H1 (cell line): ENCODE measurements at regions not wholly inside any gene's neighbourhood (a gene's known extent, or its start where the extent isn't known, plus 50 kb on each side); places are given as distances from the start of the nearest gene placed in this dataset.

Experiments used
- CTCF ChIA-PET: fragments of 300-600 bp; sonication (Branson Sonifier 250); formaldehyde crosslinking; loops from one replicate; lab custom pipeline; 2021; ENCODE audit not compliant: partially characterized antibody; lab: Charles Lee
- POLR2A ChIA-PET: fragments of 300-600 bp; sonication (Branson Sonifier 250); formaldehyde crosslinking; loops from one replicate; lab custom pipeline; 2021; ENCODE audit warnings: inconsistent platforms; ENCODE audit not compliant: partially characterized antibody; lab: Charles Lee
- DNase-seq, 2 experiments: peaks; one replicate each; pipeline versions ENCODE4 v3.0.0 to v3.0.0-alpha.2; 2010 to 2022; ENCODE audit warnings: low spot score in 2 of 2, low read depth in 1 of 2, mixed read lengths in 1 of 2
- FAIRE-seq: peaks from 2 replicates; lab custom pipeline; 2011; peaks lifted over from hg19 to GRCh38; lab: Jason Lieb, UNC
- H2AFZ ChIP-seq: 2 replicates; pipeline ENCODE4 v1.8.1; 2012; ENCODE audit warnings: low read length, inconsistent platforms
- H2AK5ac ChIP-seq: 2 replicates; pipeline ENCODE4 v1.6.1; 2013; ENCODE audit warnings: low read depth, low read length
- H2BK120ac ChIP-seq: replicated peaks from 2 replicates; pipeline ENCODE3; 2013; ENCODE audit warnings: low read depth, low read length, inconsistent platforms
- H2BK12ac ChIP-seq: 2 replicates; pipeline ENCODE4 v1.6.1; 2013; ENCODE audit warnings: low read depth, low read length
- H2BK15ac ChIP-seq: 2 replicates; pipeline ENCODE4 v1.6.1; 2013; ENCODE audit warnings: low read length
- H2BK20ac ChIP-seq: 2 replicates; pipeline ENCODE4 v1.6.1; 2013; ENCODE audit warnings: low read length
- H2BK5ac ChIP-seq: 2 replicates; pipeline ENCODE4 v1.6.1; 2013; ENCODE audit warnings: low read depth, low read length
- H3K14ac ChIP-seq: 2 replicates; pipeline ENCODE4 v1.6.1; 2013; ENCODE audit warnings: inconsistent platforms; ENCODE audit not compliant: insufficient read length
- H3K18ac ChIP-seq: 2 replicates; pipeline ENCODE4 v1.6.1; 2013; ENCODE audit warnings: low read length; ENCODE audit errors: extremely low read depth
- H3K23ac ChIP-seq: 2 replicates; pipeline ENCODE4 v1.6.1; 2013; ENCODE audit warnings: inconsistent platforms; ENCODE audit not compliant: insufficient read length
- H3K23me2 ChIP-seq: 2 replicates; pipeline ENCODE4 v1.6.1; 2013; ENCODE audit warnings: low read depth, low read length
- H3K27ac ChIP-seq: 2 replicates; pipeline ENCODE4 v1.6.1; 2011; ENCODE audit warnings: low read depth, low read length, inconsistent platforms
- H3K27me3 ChIP-seq, 4 experiments: replicated peaks in 1 of 4; 1 replicate in 1 of 4; 2 replicates in 3 of 4; pipeline versions ENCODE4 v1.6.1 to v1.8.1; 2011 to 2013; ENCODE audit warnings: low read length in 3 of 4, mild to moderate bottlenecking in 3 of 4, inconsistent platforms in 2 of 4, mixed read lengths in 2 of 4, moderate library complexity in 1 of 4; ENCODE audit not compliant: control insufficient read depth in 3 of 4, insufficient read depth in 3 of 4; ENCODE audit errors: extremely low read depth in 1 of 4
- H3K36me3 ChIP-seq, 4 experiments: 2 replicates each; pipeline versions ENCODE4 v1.6.1 to v1.8.1; 2011 to 2013; ENCODE audit warnings: mild to moderate bottlenecking in 4 of 4, low read length in 3 of 4, moderate library complexity in 2 of 4, control low read depth in 1 of 4, inconsistent platforms in 1 of 4; ENCODE audit not compliant: insufficient read depth in 4 of 4, control insufficient read depth in 2 of 4
- H3K4ac ChIP-seq: replicated peaks from 2 replicates; pipeline ENCODE3; 2013; ENCODE audit warnings: low read length, low read depth, mixed read lengths, inconsistent platforms; ENCODE audit not compliant: insufficient read length
- H3K4me1 ChIP-seq, 4 experiments: replicated peaks in 1 of 4; 1 replicate in 1 of 4; 2 replicates in 3 of 4; pipeline versions ENCODE4 v1.6.1 to v1.8.1; 2011 to 2013; ENCODE audit warnings: low read length in 3 of 4, inconsistent platforms in 2 of 4, mixed read lengths in 1 of 4; ENCODE audit not compliant: insufficient read depth in 4 of 4, control insufficient read depth in 3 of 4
- H3K4me2 ChIP-seq, 2 experiments: 2 replicates each; pipeline versions ENCODE4 v1.6.1 to v1.8.1; 2011 to 2013; ENCODE audit warnings: low read depth in 2 of 2, low read length in 2 of 2, control low read depth in 1 of 2, inconsistent platforms in 1 of 2, mild to moderate bottlenecking in 1 of 2; ENCODE audit not compliant: insufficient read depth in 1 of 2
- H3K4me3 ChIP-seq, 4 experiments: fragments of 200-600, 300-600 bp in 1 of 4; sonication (generic), shearing (Covaris generic), sonication (Bioruptor Twin) in 1 of 4; 2 replicates each; pipeline versions ENCODE4 v1.5.1 to v1.8.1; 2011 to 2016; ENCODE audit warnings: low read length in 4 of 4, low read depth in 3 of 4, control low read depth in 2 of 4, inconsistent platforms in 2 of 4, mild to moderate bottlenecking in 2 of 4, mixed read lengths in 1 of 4, moderate library complexity in 1 of 4; ENCODE audit not compliant: insufficient read depth in 2 of 4; ENCODE audit errors: extremely low read depth in 1 of 4
- H3K56ac ChIP-seq: replicated peaks from 2 replicates; pipeline ENCODE3; 2013; ENCODE audit warnings: low read depth, mild to moderate bottlenecking, mixed read lengths, low read length, inconsistent platforms; ENCODE audit not compliant: insufficient read length
- H3K79me1 ChIP-seq: 2 replicates; pipeline ENCODE4 v1.6.1; 2013; ENCODE audit warnings: low read depth, low read length, control low read depth
- H3K79me2 ChIP-seq, 2 experiments: 2 replicates each; pipeline versions ENCODE4 v1.6.1 to v1.8.1; 2012 to 2013; ENCODE audit warnings: low read length in 2 of 2, mild to moderate bottlenecking in 2 of 2, inconsistent platforms in 1 of 2; ENCODE audit not compliant: insufficient read depth in 2 of 2, control insufficient read depth in 1 of 2
- H3K9ac ChIP-seq, 4 experiments: replicated peaks in 1 of 4; 1 replicate in 1 of 4; 2 replicates in 3 of 4; pipeline versions ENCODE4 v1.6.1 to v1.8.1; 2011 to 2013; ENCODE audit warnings: low read depth in 3 of 4, low read length in 3 of 4, control low read depth in 2 of 4, mild to moderate bottlenecking in 2 of 4, moderate library complexity in 2 of 4, inconsistent platforms in 1 of 4; ENCODE audit errors: extremely low read depth in 1 of 4
- H3K9me3 ChIP-seq, 2 experiments: 2 replicates each; pipeline versions ENCODE4 v1.6.1 to v1.8.1; 2012 to 2013; ENCODE audit warnings: mild to moderate bottlenecking in 2 of 2, moderate library complexity in 2 of 2, control low read depth in 1 of 2, inconsistent platforms in 1 of 2, low read depth in 1 of 2, low read length in 1 of 2, mixed read lengths in 1 of 2; ENCODE audit not compliant: insufficient read depth in 2 of 2
- H4K20me1 ChIP-seq, 2 experiments: replicated peaks in 1 of 2; 2 replicates each; pipeline versions ENCODE3 to v1.8.1; 2011 to 2013; ENCODE audit warnings: inconsistent platforms in 2 of 2, low read length in 2 of 2, mild to moderate bottlenecking in 1 of 2; ENCODE audit not compliant: insufficient read depth in 2 of 2, control insufficient read depth in 1 of 2
- H4K5ac ChIP-seq: 2 replicates; pipeline ENCODE4 v1.6.1; 2013; ENCODE audit warnings: low read length, low read depth, mixed read lengths, inconsistent platforms; ENCODE audit not compliant: insufficient read length
- H4K8ac ChIP-seq: 2 replicates; pipeline ENCODE4 v1.8.0; 2013; ENCODE audit warnings: mild to moderate bottlenecking, moderate library complexity, low read length, inconsistent platforms; ENCODE audit not compliant: insufficient read depth; ENCODE audit errors: extremely low read depth
- H4K91ac ChIP-seq: replicated peaks from 2 replicates; pipeline ENCODE3; 2013; ENCODE audit warnings: low read length, mixed read lengths, inconsistent platforms; ENCODE audit not compliant: insufficient read length
- ATF3 ChIP-seq: IDR thresholded peaks from 2 replicates; pipeline ENCODE4 v1.6.1; 2011; ENCODE audit warnings: low read depth, mild to moderate bottlenecking, low read length; ENCODE audit not compliant: insufficient read depth
- CBX5 ChIP-seq: fragments of 300-800, 300-1000 bp; sonication (generic); IDR thresholded peaks from 2 replicates; pipeline ENCODE4 v1.7.1; 2016; ENCODE audit warnings: antibody characterized with exemption, low read length, low read depth
- CHD2 ChIP-seq: IDR thresholded peaks from 2 replicates; pipeline ENCODE4 v1.6.1; 2012; ENCODE audit warnings: low read length, improper control_type of control experiment
- EZH2 ChIP-seq: fragments of 200-600 bp; sonication (generic); IDR thresholded peaks from 2 replicates; pipeline ENCODE4 v1.7.1; 2012; ENCODE audit warnings: low read depth, mild to moderate bottlenecking, moderate library complexity, low read length, inconsistent platforms; ENCODE audit not compliant: severe bottlenecking
- JUN ChIP-seq: IDR thresholded peaks from 2 replicates; pipeline ENCODE4 v1.6.1; 2011; ENCODE audit warnings: low read depth, mild to moderate bottlenecking, improper control_type of control experiment, low read length
- KDM4A ChIP-seq: IDR thresholded peaks from one replicate; pipeline ENCODE4 v1.7.1; 2012; ENCODE audit warnings: low read depth, mild to moderate bottlenecking, moderate library complexity, low read length, inconsistent platforms; ENCODE audit not compliant: severe bottlenecking
- KDM5A ChIP-seq: fragments of 200-600 bp; IDR thresholded peaks from 2 replicates; pipeline ENCODE4 v1.7.1; 2012; ENCODE audit warnings: mild to moderate bottlenecking, low read length, inconsistent platforms, mixed read lengths
- PHF8 ChIP-seq: fragments of 200-600 bp; sonication (generic); conservative IDR thresholded peaks from 2 replicates; pipeline ENCODE4 v1.7.1; 2012; ENCODE audit warnings: low read depth, mild to moderate bottlenecking, inconsistent platforms, low read length, moderate library complexity
- POLR2A ChIP-seq, 2 experiments: IDR thresholded peaks; 1 replicate in 1 of 2; 2 replicates in 1 of 2; pipeline ENCODE4 v1.6.1; 2011; ENCODE audit warnings: low read depth in 2 of 2, low read length in 2 of 2, mild to moderate bottlenecking in 2 of 2; ENCODE audit errors: control extremely low read depth in 1 of 2
- RBBP5 ChIP-seq: IDR thresholded peaks from 2 replicates; pipeline ENCODE4 v1.7.1; 2012; ENCODE audit warnings: low read depth, mild to moderate bottlenecking, inconsistent platforms, low read length, moderate library complexity, borderline replicate concordance
- SP4 ChIP-seq: IDR thresholded peaks from 2 replicates; pipeline ENCODE4 v1.6.1; 2012; ENCODE audit warnings: low read length, inconsistent platforms
- TCF12 ChIP-seq: IDR thresholded peaks from 2 replicates; pipeline ENCODE4 v1.6.1; 2011; ENCODE audit warnings: low read depth, mild to moderate bottlenecking, low read length
- WGBS, 2 experiments: shearing (Covaris generic) in 1 of 2; methylation state at CpG; one replicate each; pipeline versions ENCODE4 v1.1.6 to v1.1.7; 2013 to 2015; ENCODE audit warnings: low lambda C conversion rate in 2 of 2, mixed read lengths in 2 of 2, inconsistent platforms in 1 of 2, low coverage in 1 of 2, missing lambda C conversion rate in 1 of 2; ENCODE audit not compliant: insufficient replicate concordance in 2 of 2, insufficient coverage in 1 of 2, insufficient read length in 1 of 2; ENCODE audit errors: extremely low coverage in 1 of 2, missing lambda C conversion rate in 1 of 2; 5-methylcytosine and 5-hydroxymethylcytosine counted together

- 75% methylated on average over 2 of the region's 2 CpGs; no CpG with 5 or more reads in 1 of the 2 experiments for WGBS, 2 experiments
- Histone ChIP-seq H2BK12ac (no peak overlapping the region), H3K36me3 (no peaks in the 10 kb centered on the region), H2AFZ (no peak overlapping the region), H3K9me3 (no peaks in the 10 kb centered on the region), H3K4me2 (no peak overlapping the region), H4K20me1 (no peaks in the 10 kb centered on the region), H3K4me3 (no peak overlapping the region), H3K4ac (no peak overlapping the region), H2BK15ac (no peak overlapping the region), H2BK5ac (no peak overlapping the region), H2BK120ac (no peak overlapping the region), H3K18ac (no peak overlapping the region), H3K27me3 (no peaks in the 10 kb centered on the region), H3K79me2 (no peaks in the 10 kb centered on the region), H4K91ac (no peak overlapping the region), H3K23me2 (no peaks in the 10 kb centered on the region; the same call in 1 of the 2 replicates), H4K5ac (no peak overlapping the region), H3K56ac (no peak overlapping the region), H3K9ac (no peak overlapping the region), H2BK20ac (no peak overlapping the region), H3K14ac (no peak overlapping the region), H3K4me1 (peaks cover 0 to 6% (median 3%) of the 10 kb centered on the region in 4 experiments; a peak in 2 of 7 replicates), H3K27ac (no peak overlapping the region), H2AK5ac (no peak overlapping the region), H4K8ac (no peak overlapping the region), H3K79me1 (no peaks in the 10 kb centered on the region), H3K23ac (no peak overlapping the region)
- no peak for DNase-seq
- ChIA-PET POLR2A (no interaction called here), CTCF (interaction anchor here (0.8 to 1.2 kb wide), 2 partner anchors 10 to 280 kb away, joined by 3 read pairs; no protein-coding TSS in a partner anchor)
- FAIRE-seq, result no peak
- no peak for TF ChIP-seq KDM5A
- TF ChIP-seq ATF3, result no peak
- no peak for TF ChIP-seq POLR2A (IDR thresholded peaks at IDR 0.05; ENCODE audit: control extremely low read depth in 1 of 2, low read depth in 2 of 2, low read length in 2 of 2)
- no peak for TF ChIP-seq CHD2
- no peak for TF ChIP-seq EZH2
- TF ChIP-seq TCF12, result no peak
- no peak for TF ChIP-seq CBX5
- no peak for TF ChIP-seq SP4
- no peak for TF ChIP-seq JUN
- no peak for TF ChIP-seq KDM4A
- no peak for TF ChIP-seq RBBP5
- TF ChIP-seq PHF8, result no peak
Measured at GRCh38 chr5:152105085-152105484, 180.4 kb upstream of the GLRA1 start.
